ENCODE measurements at regions not wholly inside any gene's neighbourhood (a gene's known extent, or its start where the extent isn't known, plus 50 kb on each side); places are given as distances from the start of the nearest gene placed in this dataset.

- no peaks in the 10 kb centered on the region for H3K9me2 ChIP-seq (ENCODE audit: insufficient read depth)
- no peak overlapping the region for H3K27ac Mint-ChIP-seq
Measured at GRCh38 chr5:51095486-51095885, 287.8 kb upstream of the ISL1 start.

More at GRCh38 chr5:51095486-51095885, 287.8 kb upstream of the ISL1 start:
- Histone ChIP-seq H3K4me2 (no peak overlapping the region), H3K36me3 (ENCODE audit: insufficient read depth) (no peaks in the 10 kb centered on the region), H3F3A (replicated peaks; ENCODE audit: low read depth) (no peaks in the 10 kb centered on the region), H3K4me3 (no peak overlapping the region), H3K27ac (ENCODE audit: low read depth) (no peak overlapping the region), H3K79me2 (replicated peaks; ENCODE audit: insufficient read depth) (no peaks in the 10 kb centered on the region), H2AFZ (no peak overlapping the region), H3K27me3 (ENCODE audit: insufficient read depth) (no peaks in the 10 kb centered on the region), H3K4me1 (ENCODE audit: insufficient read depth) (no peaks in the 10 kb centered on the region), H4K20me1 (replicated peaks; ENCODE audit: insufficient read depth) (no peaks in the 10 kb centered on the region)
- no peaks in the 10 kb centered on the region for H3K9me3 Mint-ChIP-seq
- peaks cover 2% of the 10 kb centered on the region; the same call in 2 of the 3 replicates for H3K4me1 Mint-ChIP-seq
- no peaks in the 10 kb centered on the region for H3K36me3 Mint-ChIP-seq (ENCODE audit: low read depth)
- no peak for DNase-seq (ENCODE audit: low spot score)
- no peak for ATAC-seq
- no peaks in the 10 kb centered on the region for H3K27me3 Mint-ChIP-seq (ENCODE audit: insufficient read depth, low read depth, poor library complexity)
- H3K4me3 Mint-ChIP-seq, result no peak overlapping the region
- TF ChIP-seq STAT1 (IDR thresholded peaks at IDR 0.05; ENCODE audit: unreplicated experiment) (no peak), JUNB (IDR thresholded peaks at IDR 0.05; ENCODE audit: unreplicated experiment) (no peak), CTCF (conservative IDR thresholded peaks at IDR 0.05; ENCODE audit: low read depth in 2 of 2) (no peak), EZH2phosphoT487 (IDR thresholded peaks at IDR 0.05; ENCODE audit: unreplicated experiment) (no peak), EZH2 (IDR thresholded peaks at IDR 0.05; ENCODE audit: low read depth, unreplicated experiment) (no peak), ETS1 (IDR thresholded peaks at IDR 0.05) (no peak), CREB1 (CRISPR knock-in tag; IDR thresholded peaks at IDR 0.05; ENCODE audit: low read depth) (no peak), ZNF331 (CRISPR knock-in tag; IDR thresholded peaks at IDR 0.05; ENCODE audit: low read depth) (no peak), NANOG (IDR thresholded peaks at IDR 0.05; ENCODE audit: borderline replicate concordance) (no peak), ZNF114 (CRISPR knock-in tag; IDR thresholded peaks at IDR 0.05) (no peak)
- TF ChIP-seq, protein P1, sequence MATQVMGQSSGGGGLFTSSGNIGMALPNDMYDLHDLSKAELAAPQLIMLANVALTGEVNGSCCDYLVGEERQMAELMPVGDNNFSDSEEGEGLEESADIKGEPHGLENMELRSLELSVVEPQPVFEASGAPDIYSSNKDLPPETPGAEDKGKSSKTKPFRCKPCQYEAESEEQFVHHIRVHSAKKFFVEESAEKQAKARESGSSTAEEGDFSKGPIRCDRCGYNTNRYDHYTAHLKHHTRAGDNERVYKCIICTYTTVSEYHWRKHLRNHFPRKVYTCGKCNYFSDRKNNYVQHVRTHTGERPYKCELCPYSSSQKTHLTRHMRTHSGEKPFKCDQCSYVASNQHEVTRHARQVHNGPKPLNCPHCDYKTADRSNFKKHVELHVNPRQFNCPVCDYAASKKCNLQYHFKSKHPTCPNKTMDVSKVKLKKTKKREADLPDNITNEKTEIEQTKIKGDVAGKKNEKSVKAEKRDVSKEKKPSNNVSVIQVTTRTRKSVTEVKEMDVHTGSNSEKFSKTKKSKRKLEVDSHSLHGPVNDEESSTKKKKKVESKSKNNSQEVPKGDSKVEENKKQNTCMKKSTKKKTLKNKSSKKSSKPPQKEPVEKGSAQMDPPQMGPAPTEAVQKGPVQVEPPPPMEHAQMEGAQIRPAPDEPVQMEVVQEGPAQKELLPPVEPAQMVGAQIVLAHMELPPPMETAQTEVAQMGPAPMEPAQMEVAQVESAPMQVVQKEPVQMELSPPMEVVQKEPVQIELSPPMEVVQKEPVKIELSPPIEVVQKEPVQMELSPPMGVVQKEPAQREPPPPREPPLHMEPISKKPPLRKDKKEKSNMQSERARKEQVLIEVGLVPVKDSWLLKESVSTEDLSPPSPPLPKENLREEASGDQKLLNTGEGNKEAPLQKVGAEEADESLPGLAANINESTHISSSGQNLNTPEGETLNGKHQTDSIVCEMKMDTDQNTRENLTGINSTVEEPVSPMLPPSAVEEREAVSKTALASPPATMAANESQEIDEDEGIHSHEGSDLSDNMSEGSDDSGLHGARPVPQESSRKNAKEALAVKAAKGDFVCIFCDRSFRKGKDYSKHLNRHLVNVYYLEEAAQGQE (IDR thresholded peaks at IDR 0.05; ENCODE audit: unreplicated experiment), result no peak
- TF ChIP-seq, protein P2, sequence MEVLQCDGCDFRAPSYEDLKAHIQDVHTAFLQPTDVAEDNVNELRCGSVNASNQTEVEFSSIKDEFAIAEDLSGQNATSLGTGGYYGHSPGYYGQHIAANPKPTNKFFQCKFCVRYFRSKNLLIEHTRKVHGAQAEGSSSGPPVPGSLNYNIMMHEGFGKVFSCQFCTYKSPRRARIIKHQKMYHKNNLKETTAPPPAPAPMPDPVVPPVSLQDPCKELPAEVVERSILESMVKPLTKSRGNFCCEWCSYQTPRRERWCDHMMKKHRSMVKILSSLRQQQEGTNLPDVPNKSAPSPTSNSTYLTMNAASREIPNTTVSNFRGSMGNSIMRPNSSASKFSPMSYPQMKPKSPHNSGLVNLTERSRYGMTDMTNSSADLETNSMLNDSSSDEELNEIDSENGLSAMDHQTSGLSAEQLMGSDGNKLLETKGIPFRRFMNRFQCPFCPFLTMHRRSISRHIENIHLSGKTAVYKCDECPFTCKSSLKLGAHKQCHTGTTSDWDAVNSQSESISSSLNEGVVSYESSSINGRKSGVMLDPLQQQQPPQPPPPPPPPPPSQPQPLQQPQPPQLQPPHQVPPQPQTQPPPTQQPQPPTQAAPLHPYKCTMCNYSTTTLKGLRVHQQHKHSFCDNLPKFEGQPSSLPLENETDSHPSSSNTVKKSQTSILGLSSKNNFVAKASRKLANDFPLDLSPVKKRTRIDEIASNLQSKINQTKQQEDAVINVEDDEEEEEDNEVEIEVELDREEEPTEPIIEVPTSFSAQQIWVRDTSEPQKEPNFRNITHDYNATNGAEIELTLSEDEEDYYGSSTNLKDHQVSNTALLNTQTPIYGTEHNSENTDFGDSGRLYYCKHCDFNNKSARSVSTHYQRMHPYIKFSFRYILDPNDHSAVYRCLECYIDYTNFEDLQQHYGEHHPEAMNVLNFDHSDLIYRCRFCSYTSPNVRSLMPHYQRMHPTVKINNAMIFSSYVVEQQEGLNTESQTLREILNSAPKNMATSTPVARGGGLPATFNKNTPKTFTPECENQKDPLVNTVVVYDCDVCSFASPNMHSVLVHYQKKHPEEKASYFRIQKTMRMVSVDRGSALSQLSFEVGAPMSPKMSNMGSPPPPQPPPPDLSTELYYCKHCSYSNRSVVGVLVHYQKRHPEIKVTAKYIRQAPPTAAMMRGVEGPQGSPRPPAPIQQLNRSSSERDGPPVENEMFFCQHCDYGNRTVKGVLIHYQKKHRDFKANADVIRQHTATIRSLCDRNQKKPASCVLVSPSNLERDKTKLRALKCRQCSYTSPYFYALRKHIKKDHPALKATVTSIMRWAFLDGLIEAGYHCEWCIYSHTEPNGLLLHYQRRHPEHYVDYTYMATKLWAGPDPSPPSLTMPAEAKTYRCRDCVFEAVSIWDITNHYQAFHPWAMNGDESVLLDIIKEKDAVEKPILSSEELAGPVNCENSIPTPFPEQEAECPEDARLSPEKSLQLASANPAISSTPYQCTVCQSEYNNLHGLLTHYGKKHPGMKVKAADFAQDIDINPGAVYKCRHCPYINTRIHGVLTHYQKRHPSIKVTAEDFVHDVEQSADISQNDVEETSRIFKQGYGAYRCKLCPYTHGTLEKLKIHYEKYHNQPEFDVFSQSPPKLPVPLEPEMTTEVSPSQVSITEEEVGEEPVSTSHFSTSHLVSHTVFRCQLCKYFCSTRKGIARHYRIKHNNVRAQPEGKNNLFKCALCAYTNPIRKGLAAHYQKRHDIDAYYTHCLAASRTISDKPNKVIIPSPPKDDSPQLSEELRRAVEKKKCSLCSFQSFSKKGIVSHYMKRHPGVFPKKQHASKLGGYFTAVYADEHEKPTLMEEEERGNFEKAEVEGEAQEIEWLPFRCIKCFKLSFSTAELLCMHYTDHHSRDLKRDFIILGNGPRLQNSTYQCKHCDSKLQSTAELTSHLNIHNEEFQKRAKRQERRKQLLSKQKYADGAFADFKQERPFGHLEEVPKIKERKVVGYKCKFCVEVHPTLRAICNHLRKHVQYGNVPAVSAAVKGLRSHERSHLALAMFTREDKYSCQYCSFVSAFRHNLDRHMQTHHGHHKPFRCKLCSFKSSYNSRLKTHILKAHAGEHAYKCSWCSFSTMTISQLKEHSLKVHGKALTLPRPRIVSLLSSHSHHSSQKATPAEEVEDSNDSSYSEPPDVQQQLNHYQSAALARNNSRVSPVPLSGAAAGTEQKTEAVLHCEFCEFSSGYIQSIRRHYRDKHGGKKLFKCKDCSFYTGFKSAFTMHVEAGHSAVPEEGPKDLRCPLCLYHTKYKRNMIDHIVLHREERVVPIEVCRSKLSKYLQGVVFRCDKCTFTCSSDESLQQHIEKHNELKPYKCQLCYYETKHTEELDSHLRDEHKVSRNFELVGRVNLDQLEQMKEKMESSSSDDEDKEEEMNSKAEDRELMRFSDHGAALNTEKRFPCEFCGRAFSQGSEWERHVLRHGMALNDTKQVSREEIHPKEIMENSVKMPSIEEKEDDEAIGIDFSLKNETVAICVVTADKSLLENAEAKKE (CRISPR knock-in tag; IDR thresholded peaks at IDR 0.05), result no peak

Measured in GM23338 (cell line).